WTC11 (cell line): ENCODE measurements at regions not wholly inside any gene's neighbourhood (a gene's known extent, or its start where the extent isn't known, plus 50 kb on each side); places are given as distances from the start of the nearest gene placed in this dataset.

Source experiments
- ATAC-seq: fragments of 200-7000 bp; cut with Tn5 transposase; 2 replicates; pipeline ENCODE4 v1.10.0; 2021; ENCODE audit warnings: mild to moderate bottlenecking, moderate library complexity
- CTCF ChIA-PET: fragments of 300-600 bp; sonication (Branson Sonifier 250); formaldehyde crosslinking; loops from one replicate; lab custom pipeline; 2021; ENCODE audit warnings: antibody characterized with exemption; lab: Charles Lee
- POLR2A ChIA-PET: fragments of 350-600 bp; sonication (Branson Sonifier 250); formaldehyde crosslinking; loops from one replicate; lab custom pipeline; 2021; ENCODE audit warnings: antibody characterized with exemption; lab: Charles Lee
- DNase-seq: peaks from one replicate; pipeline ENCODE4 v3.0.0; 2021; ENCODE audit warnings: low spot score
- H3K27ac Mint-ChIP-seq: 2 replicates; pipeline ENCODE4 v1.8.0; 2021; ENCODE audit warnings: mixed read lengths
- H3K27me3 Mint-ChIP-seq: 2 replicates; pipeline ENCODE4 v1.8.0; 2021; ENCODE audit warnings: low read depth, mild to moderate bottlenecking, moderate library complexity, mixed read lengths
- H3K36me3 Mint-ChIP-seq: 2 replicates; pipeline ENCODE4 v1.8.0; 2021; ENCODE audit warnings: mixed read lengths
- H3K4me1 Mint-ChIP-seq: 2 replicates; pipeline ENCODE4 v1.8.0; 2022; ENCODE audit warnings: mixed read lengths
- H3K4me3 Mint-ChIP-seq: 2 replicates; pipeline ENCODE4 v1.8.0; 2021; ENCODE audit warnings: mild to moderate bottlenecking, moderate library complexity, mixed read lengths
- H3K9me3 Mint-ChIP-seq: 2 replicates; pipeline ENCODE4 v1.8.0; 2021; ENCODE audit warnings: mixed read lengths
- MYBL2 ChIP-seq: sonication (generic); formaldehyde crosslinking; IDR thresholded peaks from 2 replicates; pipeline ENCODE4 v1.8.1; 2023; ENCODE audit warnings: mild to moderate bottlenecking, moderate library complexity, missing genetic modification reagents
- NR2C2 ChIP-seq: sonication (generic); formaldehyde crosslinking; IDR thresholded peaks from 2 replicates; pipeline ENCODE4 v1.8.0; 2022; ENCODE audit warnings: mild to moderate bottlenecking, missing genetic modification reagents
- PRRX2 ChIP-seq: fragments of 250-450 bp; sonication (Bioruptor Pico); IDR thresholded peaks from 2 replicates; pipeline ENCODE4 v1.8.0; 2021; ENCODE audit warnings: mild to moderate bottlenecking
- ZNF263 ChIP-seq: sonication (generic); formaldehyde crosslinking; IDR thresholded peaks from 2 replicates; pipeline ENCODE4 v1.8.1; 2022; ENCODE audit warnings: low read depth, mild to moderate bottlenecking, moderate library complexity, missing genetic modification reagents
- ZNF396 ChIP-seq: fragments of 250-450 bp; sonication (Bioruptor Pico); IDR thresholded peaks from 2 replicates; pipeline ENCODE4 v1.8.0; 2021; ENCODE audit warnings: mild to moderate bottlenecking, moderate library complexity, borderline replicate concordance
- ZNF423 ChIP-seq: fragments of 250-450 bp; sonication (Bioruptor Pico); IDR thresholded peaks from 2 replicates; pipeline ENCODE4 v2.1.2; 2022; ENCODE audit warnings: mild to moderate bottlenecking, moderate library complexity
- TF ChIP-seq, protein P1 (sequence below): sonication (generic); formaldehyde crosslinking; IDR thresholded peaks from 2 replicates; pipeline ENCODE4 v1.8.0; 2023; ENCODE audit warnings: mild to moderate bottlenecking, missing genetic modification reagents
- TF ChIP-seq, protein P2 (sequence below): sonication (generic); formaldehyde crosslinking; IDR thresholded peaks from 2 replicates; pipeline ENCODE4 v1.8.1; 2023; ENCODE audit warnings: mild to moderate bottlenecking, missing genetic modification reagents, moderate library complexity
- TF ChIP-seq, protein P3 (sequence below): fragments of 200-600 bp; IDR thresholded peaks from 2 replicates; pipeline ENCODE4 v1.8.0; 2022; ENCODE audit warnings: antibody characterized with exemption
- TF ChIP-seq, protein P4 (sequence below): sonication (generic); formaldehyde crosslinking; IDR thresholded peaks from 2 replicates; pipeline ENCODE4 v1.8.1; 2023; ENCODE audit warnings: mild to moderate bottlenecking, missing genetic modification reagents, borderline replicate concordance
- TF ChIP-seq, protein P5 (sequence below): sonication (generic); formaldehyde crosslinking; conservative IDR thresholded peaks from 2 replicates; pipeline ENCODE4 v1.8.1; 2023; ENCODE audit warnings: mild to moderate bottlenecking, low read depth, missing genetic modification reagents, moderate library complexity
- TF ChIP-seq, protein P6 (sequence below): fragments of 250-450 bp; sonication (Bioruptor Pico); IDR thresholded peaks from 2 replicates; pipeline ENCODE4 v1.9.0; 2021; ENCODE audit warnings: mild to moderate bottlenecking, borderline replicate concordance
- TF ChIP-seq, protein P7 (sequence below): sonication (generic); formaldehyde crosslinking; IDR thresholded peaks from 2 replicates; pipeline ENCODE4 v1.8.1; 2022; ENCODE audit warnings: mild to moderate bottlenecking, moderate library complexity, missing genetic modification reagents
- TF ChIP-seq, protein P8 (sequence below): fragments of 250-450 bp; sonication (Bioruptor Pico); IDR thresholded peaks from 2 replicates; pipeline ENCODE4 v1.9.0; 2021; ENCODE audit warnings: mild to moderate bottlenecking

DNA sequence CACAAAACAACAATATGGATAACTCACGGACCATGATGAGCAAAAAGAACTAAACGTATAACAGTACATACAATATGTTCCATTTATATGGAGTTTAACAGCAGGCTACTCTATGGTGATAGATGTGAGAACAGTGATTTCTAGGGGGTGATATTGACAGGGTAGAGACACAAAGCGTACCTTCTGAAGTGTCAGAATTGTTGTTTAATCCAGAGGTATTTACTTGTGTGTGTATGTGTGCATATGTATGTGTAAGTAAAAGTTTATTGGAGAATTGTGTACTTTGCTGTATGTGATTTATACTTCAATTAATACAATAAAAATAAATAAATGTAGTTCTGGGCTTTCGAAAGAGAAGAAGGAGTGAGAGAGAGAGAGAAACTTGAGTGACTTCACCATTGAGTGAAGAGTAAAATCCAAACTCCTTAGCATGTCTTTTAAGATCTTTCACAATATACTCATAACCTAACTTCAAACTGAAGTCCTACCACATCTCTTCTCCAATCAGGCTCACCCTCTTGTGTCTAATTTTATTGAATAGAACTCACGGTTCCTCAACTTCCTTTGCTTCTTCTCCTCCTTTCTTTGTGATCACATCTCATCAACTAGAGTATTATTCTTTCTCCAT is 126.0 kb upstream of the KLF7 start:
- peaks cover 22% of the 10 kb centered on the region for H3K4me1 Mint-ChIP-seq
- TF ChIP-seq, protein P1, sequence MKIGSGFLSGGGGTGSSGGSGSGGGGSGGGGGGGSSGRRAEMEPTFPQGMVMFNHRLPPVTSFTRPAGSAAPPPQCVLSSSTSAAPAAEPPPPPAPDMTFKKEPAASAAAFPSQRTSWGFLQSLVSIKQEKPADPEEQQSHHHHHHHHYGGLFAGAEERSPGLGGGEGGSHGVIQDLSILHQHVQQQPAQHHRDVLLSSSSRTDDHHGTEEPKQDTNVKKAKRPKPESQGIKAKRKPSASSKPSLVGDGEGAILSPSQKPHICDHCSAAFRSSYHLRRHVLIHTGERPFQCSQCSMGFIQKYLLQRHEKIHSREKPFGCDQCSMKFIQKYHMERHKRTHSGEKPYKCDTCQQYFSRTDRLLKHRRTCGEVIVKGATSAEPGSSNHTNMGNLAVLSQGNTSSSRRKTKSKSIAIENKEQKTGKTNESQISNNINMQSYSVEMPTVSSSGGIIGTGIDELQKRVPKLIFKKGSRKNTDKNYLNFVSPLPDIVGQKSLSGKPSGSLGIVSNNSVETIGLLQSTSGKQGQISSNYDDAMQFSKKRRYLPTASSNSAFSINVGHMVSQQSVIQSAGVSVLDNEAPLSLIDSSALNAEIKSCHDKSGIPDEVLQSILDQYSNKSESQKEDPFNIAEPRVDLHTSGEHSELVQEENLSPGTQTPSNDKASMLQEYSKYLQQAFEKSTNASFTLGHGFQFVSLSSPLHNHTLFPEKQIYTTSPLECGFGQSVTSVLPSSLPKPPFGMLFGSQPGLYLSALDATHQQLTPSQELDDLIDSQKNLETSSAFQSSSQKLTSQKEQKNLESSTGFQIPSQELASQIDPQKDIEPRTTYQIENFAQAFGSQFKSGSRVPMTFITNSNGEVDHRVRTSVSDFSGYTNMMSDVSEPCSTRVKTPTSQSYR (CRISPR knock-in tag), result no peak
- TF ChIP-seq NR2C2 (CRISPR knock-in tag) (no peak), ZNF263 (no peak), PRRX2 (CRISPR knock-in tag) (no peak), ZNF396 (CRISPR knock-in tag) (no peak), MYBL2 (CRISPR knock-in tag) (no peak), ZNF423 (CRISPR knock-in tag) (no peak)
- TF ChIP-seq, protein P2, sequence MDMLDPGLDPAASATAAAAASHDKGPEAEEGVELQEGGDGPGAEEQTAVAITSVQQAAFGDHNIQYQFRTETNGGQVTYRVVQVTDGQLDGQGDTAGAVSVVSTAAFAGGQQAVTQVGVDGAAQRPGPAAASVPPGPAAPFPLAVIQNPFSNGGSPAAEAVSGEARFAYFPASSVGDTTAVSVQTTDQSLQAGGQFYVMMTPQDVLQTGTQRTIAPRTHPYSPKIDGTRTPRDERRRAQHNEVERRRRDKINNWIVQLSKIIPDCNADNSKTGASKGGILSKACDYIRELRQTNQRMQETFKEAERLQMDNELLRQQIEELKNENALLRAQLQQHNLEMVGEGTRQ (CRISPR knock-in tag), result no peak
- TF ChIP-seq, protein P3, sequence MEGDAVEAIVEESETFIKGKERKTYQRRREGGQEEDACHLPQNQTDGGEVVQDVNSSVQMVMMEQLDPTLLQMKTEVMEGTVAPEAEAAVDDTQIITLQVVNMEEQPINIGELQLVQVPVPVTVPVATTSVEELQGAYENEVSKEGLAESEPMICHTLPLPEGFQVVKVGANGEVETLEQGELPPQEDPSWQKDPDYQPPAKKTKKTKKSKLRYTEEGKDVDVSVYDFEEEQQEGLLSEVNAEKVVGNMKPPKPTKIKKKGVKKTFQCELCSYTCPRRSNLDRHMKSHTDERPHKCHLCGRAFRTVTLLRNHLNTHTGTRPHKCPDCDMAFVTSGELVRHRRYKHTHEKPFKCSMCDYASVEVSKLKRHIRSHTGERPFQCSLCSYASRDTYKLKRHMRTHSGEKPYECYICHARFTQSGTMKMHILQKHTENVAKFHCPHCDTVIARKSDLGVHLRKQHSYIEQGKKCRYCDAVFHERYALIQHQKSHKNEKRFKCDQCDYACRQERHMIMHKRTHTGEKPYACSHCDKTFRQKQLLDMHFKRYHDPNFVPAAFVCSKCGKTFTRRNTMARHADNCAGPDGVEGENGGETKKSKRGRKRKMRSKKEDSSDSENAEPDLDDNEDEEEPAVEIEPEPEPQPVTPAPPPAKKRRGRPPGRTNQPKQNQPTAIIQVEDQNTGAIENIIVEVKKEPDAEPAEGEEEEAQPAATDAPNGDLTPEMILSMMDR, result no peak
- TF ChIP-seq, protein P4, sequence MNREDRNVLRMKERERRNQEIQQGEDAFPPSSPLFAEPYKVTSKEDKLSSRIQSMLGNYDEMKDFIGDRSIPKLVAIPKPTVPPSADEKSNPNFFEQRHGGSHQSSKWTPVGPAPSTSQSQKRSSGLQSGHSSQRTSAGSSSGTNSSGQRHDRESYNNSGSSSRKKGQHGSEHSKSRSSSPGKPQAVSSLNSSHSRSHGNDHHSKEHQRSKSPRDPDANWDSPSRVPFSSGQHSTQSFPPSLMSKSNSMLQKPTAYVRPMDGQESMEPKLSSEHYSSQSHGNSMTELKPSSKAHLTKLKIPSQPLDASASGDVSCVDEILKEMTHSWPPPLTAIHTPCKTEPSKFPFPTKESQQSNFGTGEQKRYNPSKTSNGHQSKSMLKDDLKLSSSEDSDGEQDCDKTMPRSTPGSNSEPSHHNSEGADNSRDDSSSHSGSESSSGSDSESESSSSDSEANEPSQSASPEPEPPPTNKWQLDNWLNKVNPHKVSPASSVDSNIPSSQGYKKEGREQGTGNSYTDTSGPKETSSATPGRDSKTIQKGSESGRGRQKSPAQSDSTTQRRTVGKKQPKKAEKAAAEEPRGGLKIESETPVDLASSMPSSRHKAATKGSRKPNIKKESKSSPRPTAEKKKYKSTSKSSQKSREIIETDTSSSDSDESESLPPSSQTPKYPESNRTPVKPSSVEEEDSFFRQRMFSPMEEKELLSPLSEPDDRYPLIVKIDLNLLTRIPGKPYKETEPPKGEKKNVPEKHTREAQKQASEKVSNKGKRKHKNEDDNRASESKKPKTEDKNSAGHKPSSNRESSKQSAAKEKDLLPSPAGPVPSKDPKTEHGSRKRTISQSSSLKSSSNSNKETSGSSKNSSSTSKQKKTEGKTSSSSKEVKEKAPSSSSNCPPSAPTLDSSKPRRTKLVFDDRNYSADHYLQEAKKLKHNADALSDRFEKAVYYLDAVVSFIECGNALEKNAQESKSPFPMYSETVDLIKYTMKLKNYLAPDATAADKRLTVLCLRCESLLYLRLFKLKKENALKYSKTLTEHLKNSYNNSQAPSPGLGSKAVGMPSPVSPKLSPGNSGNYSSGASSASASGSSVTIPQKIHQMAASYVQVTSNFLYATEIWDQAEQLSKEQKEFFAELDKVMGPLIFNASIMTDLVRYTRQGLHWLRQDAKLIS, result no peak
- TF ChIP-seq, protein P5, sequence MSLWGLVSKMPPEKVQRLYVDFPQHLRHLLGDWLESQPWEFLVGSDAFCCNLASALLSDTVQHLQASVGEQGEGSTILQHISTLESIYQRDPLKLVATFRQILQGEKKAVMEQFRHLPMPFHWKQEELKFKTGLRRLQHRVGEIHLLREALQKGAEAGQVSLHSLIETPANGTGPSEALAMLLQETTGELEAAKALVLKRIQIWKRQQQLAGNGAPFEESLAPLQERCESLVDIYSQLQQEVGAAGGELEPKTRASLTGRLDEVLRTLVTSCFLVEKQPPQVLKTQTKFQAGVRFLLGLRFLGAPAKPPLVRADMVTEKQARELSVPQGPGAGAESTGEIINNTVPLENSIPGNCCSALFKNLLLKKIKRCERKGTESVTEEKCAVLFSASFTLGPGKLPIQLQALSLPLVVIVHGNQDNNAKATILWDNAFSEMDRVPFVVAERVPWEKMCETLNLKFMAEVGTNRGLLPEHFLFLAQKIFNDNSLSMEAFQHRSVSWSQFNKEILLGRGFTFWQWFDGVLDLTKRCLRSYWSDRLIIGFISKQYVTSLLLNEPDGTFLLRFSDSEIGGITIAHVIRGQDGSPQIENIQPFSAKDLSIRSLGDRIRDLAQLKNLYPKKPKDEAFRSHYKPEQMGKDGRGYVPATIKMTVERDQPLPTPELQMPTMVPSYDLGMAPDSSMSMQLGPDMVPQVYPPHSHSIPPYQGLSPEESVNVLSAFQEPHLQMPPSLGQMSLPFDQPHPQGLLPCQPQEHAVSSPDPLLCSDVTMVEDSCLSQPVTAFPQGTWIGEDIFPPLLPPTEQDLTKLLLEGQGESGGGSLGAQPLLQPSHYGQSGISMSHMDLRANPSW, result no peak
- TF ChIP-seq, protein P6, sequence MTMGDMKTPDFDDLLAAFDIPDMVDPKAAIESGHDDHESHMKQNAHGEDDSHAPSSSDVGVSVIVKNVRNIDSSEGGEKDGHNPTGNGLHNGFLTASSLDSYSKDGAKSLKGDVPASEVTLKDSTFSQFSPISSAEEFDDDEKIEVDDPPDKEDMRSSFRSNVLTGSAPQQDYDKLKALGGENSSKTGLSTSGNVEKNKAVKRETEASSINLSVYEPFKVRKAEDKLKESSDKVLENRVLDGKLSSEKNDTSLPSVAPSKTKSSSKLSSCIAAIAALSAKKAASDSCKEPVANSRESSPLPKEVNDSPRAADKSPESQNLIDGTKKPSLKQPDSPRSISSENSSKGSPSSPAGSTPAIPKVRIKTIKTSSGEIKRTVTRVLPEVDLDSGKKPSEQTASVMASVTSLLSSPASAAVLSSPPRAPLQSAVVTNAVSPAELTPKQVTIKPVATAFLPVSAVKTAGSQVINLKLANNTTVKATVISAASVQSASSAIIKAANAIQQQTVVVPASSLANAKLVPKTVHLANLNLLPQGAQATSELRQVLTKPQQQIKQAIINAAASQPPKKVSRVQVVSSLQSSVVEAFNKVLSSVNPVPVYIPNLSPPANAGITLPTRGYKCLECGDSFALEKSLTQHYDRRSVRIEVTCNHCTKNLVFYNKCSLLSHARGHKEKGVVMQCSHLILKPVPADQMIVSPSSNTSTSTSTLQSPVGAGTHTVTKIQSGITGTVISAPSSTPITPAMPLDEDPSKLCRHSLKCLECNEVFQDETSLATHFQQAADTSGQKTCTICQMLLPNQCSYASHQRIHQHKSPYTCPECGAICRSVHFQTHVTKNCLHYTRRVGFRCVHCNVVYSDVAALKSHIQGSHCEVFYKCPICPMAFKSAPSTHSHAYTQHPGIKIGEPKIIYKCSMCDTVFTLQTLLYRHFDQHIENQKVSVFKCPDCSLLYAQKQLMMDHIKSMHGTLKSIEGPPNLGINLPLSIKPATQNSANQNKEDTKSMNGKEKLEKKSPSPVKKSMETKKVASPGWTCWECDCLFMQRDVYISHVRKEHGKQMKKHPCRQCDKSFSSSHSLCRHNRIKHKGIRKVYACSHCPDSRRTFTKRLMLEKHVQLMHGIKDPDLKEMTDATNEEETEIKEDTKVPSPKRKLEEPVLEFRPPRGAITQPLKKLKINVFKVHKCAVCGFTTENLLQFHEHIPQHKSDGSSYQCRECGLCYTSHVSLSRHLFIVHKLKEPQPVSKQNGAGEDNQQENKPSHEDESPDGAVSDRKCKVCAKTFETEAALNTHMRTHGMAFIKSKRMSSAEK (CRISPR knock-in tag), result no peak
- TF ChIP-seq, protein P7, sequence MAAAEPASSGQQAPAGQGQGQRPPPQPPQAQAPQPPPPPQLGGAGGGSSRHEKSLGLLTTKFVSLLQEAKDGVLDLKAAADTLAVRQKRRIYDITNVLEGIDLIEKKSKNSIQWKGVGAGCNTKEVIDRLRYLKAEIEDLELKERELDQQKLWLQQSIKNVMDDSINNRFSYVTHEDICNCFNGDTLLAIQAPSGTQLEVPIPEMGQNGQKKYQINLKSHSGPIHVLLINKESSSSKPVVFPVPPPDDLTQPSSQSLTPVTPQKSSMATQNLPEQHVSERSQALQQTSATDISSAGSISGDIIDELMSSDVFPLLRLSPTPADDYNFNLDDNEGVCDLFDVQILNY (CRISPR knock-in tag), result no peak
- TF ChIP-seq, protein P8, sequence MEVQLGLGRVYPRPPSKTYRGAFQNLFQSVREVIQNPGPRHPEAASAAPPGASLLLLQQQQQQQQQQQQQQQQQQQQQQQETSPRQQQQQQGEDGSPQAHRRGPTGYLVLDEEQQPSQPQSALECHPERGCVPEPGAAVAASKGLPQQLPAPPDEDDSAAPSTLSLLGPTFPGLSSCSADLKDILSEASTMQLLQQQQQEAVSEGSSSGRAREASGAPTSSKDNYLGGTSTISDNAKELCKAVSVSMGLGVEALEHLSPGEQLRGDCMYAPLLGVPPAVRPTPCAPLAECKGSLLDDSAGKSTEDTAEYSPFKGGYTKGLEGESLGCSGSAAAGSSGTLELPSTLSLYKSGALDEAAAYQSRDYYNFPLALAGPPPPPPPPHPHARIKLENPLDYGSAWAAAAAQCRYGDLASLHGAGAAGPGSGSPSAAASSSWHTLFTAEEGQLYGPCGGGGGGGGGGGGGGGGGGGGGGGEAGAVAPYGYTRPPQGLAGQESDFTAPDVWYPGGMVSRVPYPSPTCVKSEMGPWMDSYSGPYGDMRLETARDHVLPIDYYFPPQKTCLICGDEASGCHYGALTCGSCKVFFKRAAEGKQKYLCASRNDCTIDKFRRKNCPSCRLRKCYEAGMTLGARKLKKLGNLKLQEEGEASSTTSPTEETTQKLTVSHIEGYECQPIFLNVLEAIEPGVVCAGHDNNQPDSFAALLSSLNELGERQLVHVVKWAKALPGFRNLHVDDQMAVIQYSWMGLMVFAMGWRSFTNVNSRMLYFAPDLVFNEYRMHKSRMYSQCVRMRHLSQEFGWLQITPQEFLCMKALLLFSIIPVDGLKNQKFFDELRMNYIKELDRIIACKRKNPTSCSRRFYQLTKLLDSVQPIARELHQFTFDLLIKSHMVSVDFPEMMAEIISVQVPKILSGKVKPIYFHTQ (CRISPR knock-in tag), result no peak

More for the DNA sequence above, 126.0 kb upstream of the KLF7 start:
- POLR2A ChIA-PET, result no interaction called here
- CTCF ChIA-PET, result no interaction called here
- ATAC-seq (no peak), DNase-seq (no peak)
- no peak overlapping the region for H3K27ac Mint-ChIP-seq
- no peaks in the 10 kb centered on the region; the same call in 1 of the 2 replicates for H3K27me3 Mint-ChIP-seq
- H3K9me3 Mint-ChIP-seq, result peaks cover 18% of the 10 kb centered on the region
- H3K4me3 Mint-ChIP-seq, result no peak overlapping the region
- 0 out of 2 replicates have a peak, but pooled peaks cover 2% of the 10 kb centered on the region for H3K36me3 Mint-ChIP-seq
